Peyer's patch (tissue), 4 donors: ENCODE measurements at regions not wholly inside any gene's neighbourhood (a gene's known extent, or its start where the extent isn't known, plus 50 kb on each side); places are given as distances from the start of the nearest gene placed in this dataset.

ENCODE experiments used
- DNase-seq, 3 donors: peaks; one replicate each; pipeline ENCODE4 v3.0.0-alpha.2; 2017 to 2019
- H3K27ac ChIP-seq, 4 donors: fragments of 200-600 bp; sonication (generic); one replicate each; pipeline ENCODE4 v1.5.1; 2016 to 2019
- H3K27me3 ChIP-seq, 2 donors: fragments of 200-600 bp; sonication (generic); one replicate each; pipeline ENCODE4 v1.5.1; 2019
- H3K36me3 ChIP-seq, 3 donors: fragments of 200-600 bp; sonication (generic); one replicate each; pipeline ENCODE4 v1.5.1; 2016 to 2019
- H3K4me1 ChIP-seq, 4 donors: fragments of 200-600 bp; sonication (generic); one replicate each; pipeline ENCODE4 v1.5.1; 2016 to 2019
- H3K4me3 ChIP-seq, 4 donors: fragments of 200-600 bp; sonication (generic); 1 replicate in 3 of 4; 2 replicates in 1 of 4; pipeline ENCODE4 v1.5.1; 2016 to 2019; ENCODE audit warnings: mild to moderate bottlenecking in 1 of 4
- H3K9me3 ChIP-seq, 4 donors: fragments of 200-600 bp; sonication (generic); one replicate each; pipeline ENCODE4 v1.5.1; 2016 to 2019; ENCODE audit warnings: mild to moderate bottlenecking in 1 of 4
- POLR2A ChIP-seq, 2 donors: fragments of 450-650 bp; IDR thresholded peaks; one replicate each; pipeline ENCODE4 v1.5.1; 2017; ENCODE audit warnings: antibody characterized with exemption in 2 of 2, mild to moderate bottlenecking in 2 of 2, moderate library complexity in 2 of 2
- TF ChIP-seq, protein P1 (sequence below), 6 experiments: fragments of 450-650 bp in 4 of 6; fragments of 200-600 bp in 2 of 6; sonication (generic) in 1 of 6; IDR thresholded peaks; one replicate each; pipeline ENCODE4 v1.5.1; 2017 to 2019; ENCODE audit warnings: antibody characterized with exemption in 6 of 6, mild to moderate bottlenecking in 3 of 6, moderate library complexity in 1 of 6

DNA sequence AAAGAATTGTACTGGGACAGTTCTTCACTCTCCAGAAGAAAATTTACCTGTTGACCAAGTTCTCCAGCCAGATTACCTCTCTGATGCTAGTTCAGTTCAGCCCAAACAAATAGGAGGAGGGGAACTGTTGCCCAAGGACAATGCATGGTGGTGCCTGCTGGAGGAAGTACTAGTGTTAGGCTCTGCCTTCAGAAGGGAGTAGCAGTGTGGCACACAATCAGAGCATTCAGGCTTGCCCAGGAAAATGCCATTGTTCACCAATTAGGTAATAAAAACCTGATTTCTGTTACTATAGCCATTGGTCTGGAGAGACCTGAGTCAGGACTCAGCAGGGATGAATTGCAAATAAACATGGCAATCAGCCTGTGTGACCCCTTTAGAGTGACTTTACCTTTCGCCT lies 720.8 kb upstream of the ZNF608 start:
- Histone ChIP-seq H3K4me1 (no peaks in the 10 kb centered on the region), H3K36me3 (no peaks in the 10 kb centered on the region), H3K9me3 (no peaks in the 10 kb centered on the region), H3K4me3 (no peak overlapping the region), H3K27me3 (no peaks in the 10 kb centered on the region), H3K27ac (no peak overlapping the region)
- TF ChIP-seq, protein P1, sequence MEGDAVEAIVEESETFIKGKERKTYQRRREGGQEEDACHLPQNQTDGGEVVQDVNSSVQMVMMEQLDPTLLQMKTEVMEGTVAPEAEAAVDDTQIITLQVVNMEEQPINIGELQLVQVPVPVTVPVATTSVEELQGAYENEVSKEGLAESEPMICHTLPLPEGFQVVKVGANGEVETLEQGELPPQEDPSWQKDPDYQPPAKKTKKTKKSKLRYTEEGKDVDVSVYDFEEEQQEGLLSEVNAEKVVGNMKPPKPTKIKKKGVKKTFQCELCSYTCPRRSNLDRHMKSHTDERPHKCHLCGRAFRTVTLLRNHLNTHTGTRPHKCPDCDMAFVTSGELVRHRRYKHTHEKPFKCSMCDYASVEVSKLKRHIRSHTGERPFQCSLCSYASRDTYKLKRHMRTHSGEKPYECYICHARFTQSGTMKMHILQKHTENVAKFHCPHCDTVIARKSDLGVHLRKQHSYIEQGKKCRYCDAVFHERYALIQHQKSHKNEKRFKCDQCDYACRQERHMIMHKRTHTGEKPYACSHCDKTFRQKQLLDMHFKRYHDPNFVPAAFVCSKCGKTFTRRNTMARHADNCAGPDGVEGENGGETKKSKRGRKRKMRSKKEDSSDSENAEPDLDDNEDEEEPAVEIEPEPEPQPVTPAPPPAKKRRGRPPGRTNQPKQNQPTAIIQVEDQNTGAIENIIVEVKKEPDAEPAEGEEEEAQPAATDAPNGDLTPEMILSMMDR (IDR thresholded peaks at IDR 0.05), result no peak
- no peak for TF ChIP-seq POLR2A (IDR thresholded peaks at IDR 0.05)
- DNase-seq, result no peak

- no peak overlapping the region for H3K4me3 ChIP-seq
- H3K27me3 ChIP-seq, result no peaks in the 10 kb centered on the region
- H3K27ac ChIP-seq, result no peak overlapping the region
- H3K4me1 ChIP-seq, result no peaks in the 10 kb centered on the region
- TF ChIP-seq, protein P1 (IDR thresholded peaks at IDR 0.05), result no peak
- TF ChIP-seq POLR2A (IDR thresholded peaks at IDR 0.05), result no peak
- H3K9me3 ChIP-seq, result no peaks in the 10 kb centered on the region
- no peaks in the 10 kb centered on the region for H3K36me3 ChIP-seq
- no peak for DNase-seq
These were observed 724.0 kb upstream of the ZNF608 start for GRCh38 chr5:125470280-125470902.

GRCh38 chr5:125476901-125477585 lies 730.6 kb upstream of the ZNF608 start:
- H3K4me3 ChIP-seq, result no peak overlapping the region
- no peak overlapping the region for H3K27ac ChIP-seq
- no peaks in the 10 kb centered on the region for H3K27me3 ChIP-seq
- no peak for DNase-seq
- H3K4me1 ChIP-seq, result no peaks in the 10 kb centered on the region
- no peak for TF ChIP-seq POLR2A (IDR thresholded peaks at IDR 0.05)
- TF ChIP-seq, protein P1 (IDR thresholded peaks at IDR 0.05), result no peak
- H3K9me3 ChIP-seq, result no peaks in the 10 kb centered on the region
- no peaks in the 10 kb centered on the region for H3K36me3 ChIP-seq

GRCh38 chr5:125477586-125477975 lies 731.1 kb upstream of the ZNF608 start:
- DNase-seq, result no peak
- H3K36me3 ChIP-seq, result no peaks in the 10 kb centered on the region
- no peaks in the 10 kb centered on the region for H3K4me1 ChIP-seq
- no peaks in the 10 kb centered on the region for H3K9me3 ChIP-seq
- H3K27ac ChIP-seq, result no peak overlapping the region
- no peak for TF ChIP-seq POLR2A (IDR thresholded peaks at IDR 0.05)
- TF ChIP-seq, protein P1 (IDR thresholded peaks at IDR 0.05), result no peak
- no peak overlapping the region for H3K4me3 ChIP-seq
- H3K27me3 ChIP-seq, result no peaks in the 10 kb centered on the region

DNA sequence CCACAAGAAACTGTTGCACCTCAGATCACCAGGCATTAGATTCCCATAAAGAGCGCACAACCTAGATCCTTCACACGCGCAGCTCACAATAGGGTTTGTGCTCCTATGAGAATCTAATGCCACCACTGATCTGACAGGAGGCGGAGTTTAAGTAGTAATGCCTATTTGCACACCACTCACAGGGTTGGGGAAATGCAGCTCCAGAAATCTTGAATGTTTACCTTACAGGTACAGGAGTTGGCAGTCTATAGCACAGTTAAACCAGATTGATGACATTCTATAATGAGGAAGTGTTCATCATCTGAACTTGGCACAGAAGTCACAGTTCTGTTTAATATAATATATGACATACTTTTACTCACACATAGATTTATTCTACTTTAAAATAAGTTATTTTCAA lies 732.2 kb upstream of the ZNF608 start:
- Histone ChIP-seq H3K27me3 (no peaks in the 10 kb centered on the region), H3K4me1 (no peaks in the 10 kb centered on the region), H3K36me3 (no peaks in the 10 kb centered on the region), H3K9me3 (no peaks in the 10 kb centered on the region), H3K4me3 (no peak overlapping the region), H3K27ac (no peak overlapping the region)
- no peak for TF ChIP-seq POLR2A (IDR thresholded peaks at IDR 0.05)
- TF ChIP-seq, protein P1 (IDR thresholded peaks at IDR 0.05), result no peak
- no peak for DNase-seq
